ENCODE measurements at regions not wholly inside any gene's neighbourhood (a gene's known extent, or its start where the extent isn't known, plus 50 kb on each side); places are given as distances from the start of the nearest gene placed in this dataset.
A peak's percentile ranks its signal among the peaks of the same experiment; 100 is the strongest.

GRCh38 chr17:77322514-77323412, 182.0 kb downstream of the SEC14L1 start (continued):
- no peak for TF ChIP-seq ZSCAN5A (CRISPR knock-in tag; IDR thresholded peaks at IDR 0.05; ENCODE audit: borderline replicate concordance)
- TF ChIP-seq ZBTB8A (CRISPR knock-in tag; IDR thresholded peaks at IDR 0.05; ENCODE audit: borderline replicate concordance, low read depth): no peak
- no peak for TF ChIP-seq ZNF10 (CRISPR knock-in tag; IDR thresholded peaks at IDR 0.05; ENCODE audit: borderline replicate concordance, low read depth)
- TF ChIP-seq ZNF883 (CRISPR knock-in tag; IDR thresholded peaks at IDR 0.05; ENCODE audit: not compliant biosample characterization): no peak
- no peak for TF ChIP-seq HINFP (CRISPR knock-in tag; IDR thresholded peaks at IDR 0.05; ENCODE audit: low read depth)
- TF ChIP-seq ZNF800 (CRISPR knock-in tag; IDR thresholded peaks at IDR 0.05): peak; percentile 61; the same call in 1 of the 2 replicates
- no peak for TF ChIP-seq MIER2 (CRISPR knock-in tag; IDR thresholded peaks at IDR 0.05)
- no peak for TF ChIP-seq ZNF260 (CRISPR knock-in tag; IDR thresholded peaks at IDR 0.05; ENCODE audit: borderline replicate concordance, low read depth)
- TF ChIP-seq THAP9 (CRISPR knock-in tag; IDR thresholded peaks at IDR 0.05; ENCODE audit: borderline replicate concordance): no peak
- no peak for TF ChIP-seq AGO1 (IDR thresholded peaks at IDR 0.05; ENCODE audit: low read depth, low read length, poor library complexity, severe bottlenecking)
- TF ChIP-seq RFXAP (CRISPR knock-in tag; IDR thresholded peaks at IDR 0.05; ENCODE audit: borderline replicate concordance): no peak
- no peak for TF ChIP-seq ZNF567 (CRISPR knock-in tag; IDR thresholded peaks at IDR 0.05; ENCODE audit: borderline replicate concordance)
- no peak for TF ChIP-seq ZNF44 (CRISPR knock-in tag; IDR thresholded peaks at IDR 0.05)
- TF ChIP-seq TOE1 (CRISPR knock-in tag; IDR thresholded peaks at IDR 0.05): no peak
- peak; percentile 59; the same call in 1 of the 2 replicates for TF ChIP-seq KDM2A (CRISPR knock-in tag; IDR thresholded peaks at IDR 0.05; ENCODE audit: borderline replicate concordance, low read depth)
- no peak; the same call in 1 of the 2 replicates for TF ChIP-seq FOXO1 (CRISPR knock-in tag; IDR thresholded peaks at IDR 0.05)
- no peak for TF ChIP-seq ZNF724P (CRISPR knock-in tag; IDR thresholded peaks at IDR 0.05; ENCODE audit: borderline replicate concordance)
- TF ChIP-seq FIP1L1 (IDR thresholded peaks at IDR 0.05; ENCODE audit: borderline replicate concordance, insufficient read depth, low read depth, low read length): no peak
- peak; percentile 42; the same call in 1 of the 2 replicates for TF ChIP-seq SALL1 (CRISPR knock-in tag; IDR thresholded peaks at IDR 0.05)
- no peak for TF ChIP-seq ZMAT5 (CRISPR knock-in tag; IDR thresholded peaks at IDR 0.05; ENCODE audit: borderline replicate concordance, low read depth)

All from HepG2 (cell line).